Activated naive CD8-positive, alpha-beta T cell treated with anti-CD3 and anti-CD28 coated beads, Interleukin-2, amount 50 U/mL, for 24 hours (primary cell): ENCODE measurements at regions not wholly inside any gene's neighbourhood (a gene's known extent, or its start where the extent isn't known, plus 50 kb on each side); places are given as distances from the start of the nearest gene placed in this dataset.

Experiments used
- ATAC-seq: fragments of 150-1000 bp; cut with Tn5 transposase; one replicate; pipeline ENCODE4 v1.10.0; 2021
- DNase-seq: peaks from one replicate; pipeline ENCODE4 v3.0.0; 2021
- H3K27ac Mint-ChIP-seq: one replicate; pipeline ENCODE4 v1.8.0; 2021; ENCODE audit warnings: mild to moderate bottlenecking, mixed read lengths
- H3K27me3 Mint-ChIP-seq: one replicate; pipeline ENCODE4 v1.8.0; 2021; ENCODE audit warnings: mixed read lengths
- H3K36me3 Mint-ChIP-seq: one replicate; pipeline ENCODE4 v1.8.0; 2021; ENCODE audit warnings: low read depth, mixed read lengths
- H3K4me1 Mint-ChIP-seq: one replicate; pipeline ENCODE4 v1.8.0; 2021; ENCODE audit warnings: mixed read lengths
- H3K4me3 Mint-ChIP-seq: one replicate; pipeline ENCODE4 v1.8.0; 2021; ENCODE audit warnings: mild to moderate bottlenecking, moderate library complexity, mixed read lengths
- H3K9me3 Mint-ChIP-seq: one replicate; pipeline ENCODE4 v1.8.0; 2021; ENCODE audit warnings: mixed read lengths

- peak; percentile 46 for ATAC-seq
- DNase-seq = no peak
- Mint-ChIP-seq H3K4me1 (peaks cover 13% of the 10 kb centered on the region), H3K36me3 (no peaks in the 10 kb centered on the region), H3K4me3 (no peak overlapping the region), H3K27me3 (no peaks in the 10 kb centered on the region), H3K9me3 (no peaks in the 10 kb centered on the region), H3K27ac (no peak overlapping the region)
Measured at GRCh38 chrY:12621454-12622081, 79.5 kb upstream of the USP9Y start.

GRCh38 chrY:12623204-12623603 is 77.8 kb upstream of the USP9Y start:
- Mint-ChIP-seq H3K4me1 (peaks cover 25% of the 10 kb centered on the region), H3K27ac (no peak overlapping the region), H3K36me3 (peaks cover 2% of the 10 kb centered on the region), H3K27me3 (no peaks in the 10 kb centered on the region), H3K9me3 (no peaks in the 10 kb centered on the region), H3K4me3 (no peak overlapping the region)
- ATAC-seq = no peak
- DNase-seq = no peak

- ATAC-seq = no peak
- no peaks in the 10 kb centered on the region for H3K36me3 Mint-ChIP-seq
- no peaks in the 10 kb centered on the region for H3K4me1 Mint-ChIP-seq
- DNase-seq = no peak
- no peaks in the 10 kb centered on the region for H3K9me3 Mint-ChIP-seq
- no peaks in the 10 kb centered on the region for H3K27me3 Mint-ChIP-seq
- no peak overlapping the region for H3K27ac Mint-ChIP-seq
- H3K4me3 Mint-ChIP-seq = no peak overlapping the region
Measured at GRCh38 chrY:12642986-12643385, 58.0 kb upstream of the USP9Y start.

- no peaks in the 10 kb centered on the region for H3K4me1 Mint-ChIP-seq
- ATAC-seq (no peak), DNase-seq (no peak)
- H3K27me3 Mint-ChIP-seq = no peaks in the 10 kb centered on the region
- H3K9me3 Mint-ChIP-seq = no peaks in the 10 kb centered on the region
- no peak overlapping the region for H3K4me3 Mint-ChIP-seq
- no peaks in the 10 kb centered on the region for H3K36me3 Mint-ChIP-seq
- no peak overlapping the region for H3K27ac Mint-ChIP-seq
Measured at GRCh38 chrY:12643693-12644348, 57.2 kb upstream of the USP9Y start.

- Mint-ChIP-seq H3K27ac (no peak overlapping the region), H3K27me3 (no peaks in the 10 kb centered on the region), H3K9me3 (no peaks in the 10 kb centered on the region), H3K4me1 (no peaks in the 10 kb centered on the region), H3K36me3 (no peaks in the 10 kb centered on the region), H3K4me3 (no peak overlapping the region)
- ATAC-seq = no peak
- no peak for DNase-seq
Measured at GRCh38 chrY:12651095-12651494, 49.9 kb upstream of the USP9Y start.
